HepG2 (cell line): ENCODE measurements at regions not wholly inside any gene's neighbourhood (a gene's known extent, or its start where the extent isn't known, plus 50 kb on each side); places are given as distances from the start of the nearest gene placed in this dataset.

ENCODE experiments used
- ATAC-seq: fragments of 200-7000 bp; cut with Tn5 transposase; 3 replicates; pipeline ENCODE4 v1.9.1; 2020; ENCODE audit warnings: mild to moderate bottlenecking, moderate library complexity
- BruUV-seq: library from RNA; stranded (reverse); fragments of 400-500 nt; replicated peaks from 2 replicates; lab custom pipeline; 2021; lab: Mats Ljungman, UMichigan
- CTCF ChIA-PET: fragments of 300-600 bp; formaldehyde crosslinking; extraction: SDS; loops from one replicate; lab custom pipeline; 2021; ENCODE audit warnings: low total read pairs, inconsistent platforms, low intra/inter-chr PET ratio; lab: Yijun Ruan, JAX
- POLR2A ChIA-PET: fragments of 350-600 bp; sonication (Branson Sonifier 250); formaldehyde crosslinking; loops from one replicate; lab custom pipeline; 2020; ENCODE audit warnings: antibody characterized with exemption, inconsistent platforms; lab: Yijun Ruan, JAX
- DNase-seq: peaks from one replicate; pipeline ENCODE4 v3.0.0-alpha.2; 2015; ENCODE audit warnings: low spot score
- FAIRE-seq: peaks from 3 replicates; lab custom pipeline; 2011; peaks lifted over from hg19 to GRCh38; lab: Jason Lieb, UNC
- H2AFZ ChIP-seq: one replicate; pipeline ENCODE4 v1.6.1; 2011; ENCODE audit warnings: low read length, inconsistent platforms
- H3K27ac ChIP-seq: fragments of 300-600 bp; 3 replicates; pipeline ENCODE4 v1.8.0; 2011; ENCODE audit warnings: mixed run types, mild to moderate bottlenecking, mixed read lengths, low read length, inconsistent platforms; ENCODE audit not compliant: insufficient read depth; ENCODE audit errors: extremely low read length
- H3K27me3 ChIP-seq, 2 experiments: fragments of 200-600 bp in 1 of 2; 2 replicates in 1 of 2; 3 replicates in 1 of 2; pipeline versions ENCODE4 v1.6.0 to v1.8.0; 2011; ENCODE audit warnings: low read length in 2 of 2, mild to moderate bottlenecking in 2 of 2, moderate library complexity in 2 of 2, inconsistent platforms in 1 of 2; ENCODE audit not compliant: insufficient read depth in 2 of 2, control insufficient read depth in 1 of 2
- H3K36me3 ChIP-seq, 2 experiments: fragments of 200-600 bp in 1 of 2; replicated peaks in 1 of 2; 2 replicates in 1 of 2; 3 replicates in 1 of 2; pipeline versions ENCODE4 v1.5.1 to v1.8.0; 2011; ENCODE audit warnings: low read length in 2 of 2, inconsistent platforms in 1 of 2; ENCODE audit not compliant: insufficient read depth in 2 of 2, control insufficient read depth in 1 of 2
- H3K4me1 ChIP-seq: 2 replicates; pipeline ENCODE4 v1.5.1; 2012; ENCODE audit warnings: low read length, inconsistent platforms; ENCODE audit not compliant: insufficient read depth
- H3K4me2 ChIP-seq: 2 replicates; pipeline ENCODE4 v1.6.0; 2011; ENCODE audit warnings: low read depth, low read length, inconsistent platforms
- H3K4me3 ChIP-seq, 3 experiments: fragments of 200-600 bp in 1 of 3; sonication (generic), shearing (Covaris generic) in 1 of 3; replicated peaks in 1 of 3; 2 replicates each; pipeline ENCODE4 v1.5.1; 2011 to 2016; ENCODE audit warnings: low read length in 3 of 3, inconsistent platforms in 2 of 3, low read depth in 2 of 3, mild to moderate bottlenecking in 2 of 3, control low read depth in 1 of 3, mixed read lengths in 1 of 3; ENCODE audit not compliant: insufficient read depth in 1 of 3
- H3K79me2 ChIP-seq: one replicate; pipeline ENCODE4 v1.6.1; 2011; ENCODE audit warnings: low read length, inconsistent platforms; ENCODE audit not compliant: insufficient read depth
- H3K9ac ChIP-seq: 2 replicates; pipeline ENCODE4 v1.6.0; 2011; ENCODE audit warnings: mild to moderate bottlenecking, low read depth, low read length, inconsistent platforms; ENCODE audit not compliant: insufficient read depth
- H3K9me3 ChIP-seq: 2 replicates; pipeline ENCODE4 v1.5.1; 2012; ENCODE audit warnings: mild to moderate bottlenecking, low read length
- H4K20me1 ChIP-seq: 2 replicates; pipeline ENCODE4 v1.6.0; 2011; ENCODE audit warnings: inconsistent platforms, mild to moderate bottlenecking, low read length, moderate library complexity; ENCODE audit not compliant: insufficient read depth
- WGBS: methylation state at CpG from one replicate; pipeline ENCODE4 v1.1.6; 2017; ENCODE audit warnings: low lambda C conversion rate; 5-methylcytosine and 5-hydroxymethylcytosine counted together
- in situ Hi-C: cut with HindIII; loops from 2 replicates; pipeline ENCODE4 v1.10.0; 2017; ENCODE audit warnings: low pct_unique_long_range_greater_than_20kb; ENCODE audit not compliant: extremely low pct_ligation_motif_present
- intact Hi-C: fragments of 100-400 bp; cut with micrococcal nuclease; formaldehyde crosslinking; loops from one replicate; pipeline ENCODE4 v1.10.0; 2022; ENCODE audit not compliant: unreplicated experiment
- TF ChIP-seq, protein P1 (sequence below): sonication (generic); formaldehyde crosslinking; IDR thresholded peaks from 2 replicates; pipeline ENCODE4 v1.4.0; 2020; ENCODE audit warnings: missing genetic modification reagents, borderline replicate concordance
- TF ChIP-seq, protein P2 (sequence below), 2 experiments: fragments of 450-650 bp in 1 of 2; sonication (generic) in 1 of 2; formaldehyde crosslinking in 1 of 2; IDR thresholded peaks; 2 replicates each; pipeline versions ENCODE4 v1.6.1 to v1.8.0; 2016 to 2022; ENCODE audit warnings: antibody characterized with exemption in 1 of 2, mild to moderate bottlenecking in 1 of 2, missing genetic modification reagents in 1 of 2

DNA sequence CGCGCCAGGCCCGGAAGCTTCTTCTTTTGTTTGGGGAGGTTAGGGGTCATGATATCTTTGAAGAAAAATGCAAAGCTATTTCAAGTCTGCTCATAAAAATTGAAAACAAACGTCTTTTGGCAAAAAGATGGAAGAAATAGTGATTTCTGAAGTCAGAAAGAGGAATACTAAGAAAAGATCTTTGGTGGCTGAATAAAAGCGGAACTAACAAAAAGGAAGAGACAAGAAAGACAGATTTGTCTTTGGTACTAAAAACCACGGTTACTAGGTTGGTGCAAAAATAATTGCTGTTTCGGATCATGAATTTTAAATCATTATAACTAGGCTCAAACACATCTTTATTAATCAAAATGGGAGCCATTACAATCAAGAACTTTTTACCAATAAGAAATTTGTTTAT, 164.6 kb upstream of the TRIB2 start:
- DNase-seq = no peak
- H3K27me3 ChIP-seq = no peaks in the 10 kb centered on the region
- H4K20me1 ChIP-seq = no peaks in the 10 kb centered on the region
- intact Hi-C loops (no loop called here), in situ Hi-C loops (no loop called here)
- H3K9me3 ChIP-seq = no peaks in the 10 kb centered on the region
- BruUV-seq = no TSS peak
- ChIA-PET POLR2A (no interaction called here), CTCF (no interaction called here)
- H3K4me3 ChIP-seq = no peak overlapping the region
- no peak overlapping the region for H3K4me2 ChIP-seq
- H3K79me2 ChIP-seq = no peaks in the 10 kb centered on the region
- no peak overlapping the region for H3K9ac ChIP-seq
- H3K4me1 ChIP-seq = no peaks in the 10 kb centered on the region
- no peak overlapping the region for H2AFZ ChIP-seq
- TF ChIP-seq, protein P1, sequence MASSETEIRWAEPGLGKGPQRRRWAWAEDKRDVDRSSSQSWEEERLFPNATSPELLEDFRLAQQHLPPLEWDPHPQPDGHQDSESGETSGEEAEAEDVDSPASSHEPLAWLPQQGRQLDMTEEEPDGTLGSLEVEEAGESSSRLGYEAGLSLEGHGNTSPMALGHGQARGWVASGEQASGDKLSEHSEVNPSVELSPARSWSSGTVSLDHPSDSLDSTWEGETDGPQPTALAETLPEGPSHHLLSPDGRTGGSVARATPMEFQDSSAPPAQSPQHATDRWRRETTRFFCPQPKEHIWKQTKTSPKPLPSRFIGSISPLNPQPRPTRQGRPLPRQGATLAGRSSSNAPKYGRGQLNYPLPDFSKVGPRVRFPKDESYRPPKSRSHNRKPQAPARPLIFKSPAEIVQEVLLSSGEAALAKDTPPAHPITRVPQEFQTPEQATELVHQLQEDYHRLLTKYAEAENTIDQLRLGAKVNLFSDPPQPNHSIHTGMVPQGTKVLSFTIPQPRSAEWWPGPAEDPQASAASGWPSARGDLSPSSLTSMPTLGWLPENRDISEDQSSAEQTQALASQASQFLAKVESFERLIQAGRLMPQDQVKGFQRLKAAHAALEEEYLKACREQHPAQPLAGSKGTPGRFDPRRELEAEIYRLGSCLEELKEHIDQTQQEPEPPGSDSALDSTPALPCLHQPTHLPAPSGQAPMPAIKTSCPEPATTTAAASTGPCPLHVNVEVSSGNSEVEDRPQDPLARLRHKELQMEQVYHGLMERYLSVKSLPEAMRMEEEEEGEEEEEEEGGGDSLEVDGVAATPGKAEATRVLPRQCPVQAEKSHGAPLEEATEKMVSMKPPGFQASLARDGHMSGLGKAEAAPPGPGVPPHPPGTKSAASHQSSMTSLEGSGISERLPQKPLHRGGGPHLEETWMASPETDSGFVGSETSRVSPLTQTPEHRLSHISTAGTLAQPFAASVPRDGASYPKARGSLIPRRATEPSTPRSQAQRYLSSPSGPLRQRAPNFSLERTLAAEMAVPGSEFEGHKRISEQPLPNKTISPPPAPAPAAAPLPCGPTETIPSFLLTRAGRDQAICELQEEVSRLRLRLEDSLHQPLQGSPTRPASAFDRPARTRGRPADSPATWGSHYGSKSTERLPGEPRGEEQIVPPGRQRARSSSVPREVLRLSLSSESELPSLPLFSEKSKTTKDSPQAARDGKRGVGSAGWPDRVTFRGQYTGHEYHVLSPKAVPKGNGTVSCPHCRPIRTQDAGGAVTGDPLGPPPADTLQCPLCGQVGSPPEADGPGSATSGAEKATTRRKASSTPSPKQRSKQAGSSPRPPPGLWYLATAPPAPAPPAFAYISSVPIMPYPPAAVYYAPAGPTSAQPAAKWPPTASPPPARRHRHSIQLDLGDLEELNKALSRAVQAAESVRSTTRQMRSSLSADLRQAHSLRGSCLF (CRISPR knock-in tag) = no peak
- TF ChIP-seq, protein P2, sequence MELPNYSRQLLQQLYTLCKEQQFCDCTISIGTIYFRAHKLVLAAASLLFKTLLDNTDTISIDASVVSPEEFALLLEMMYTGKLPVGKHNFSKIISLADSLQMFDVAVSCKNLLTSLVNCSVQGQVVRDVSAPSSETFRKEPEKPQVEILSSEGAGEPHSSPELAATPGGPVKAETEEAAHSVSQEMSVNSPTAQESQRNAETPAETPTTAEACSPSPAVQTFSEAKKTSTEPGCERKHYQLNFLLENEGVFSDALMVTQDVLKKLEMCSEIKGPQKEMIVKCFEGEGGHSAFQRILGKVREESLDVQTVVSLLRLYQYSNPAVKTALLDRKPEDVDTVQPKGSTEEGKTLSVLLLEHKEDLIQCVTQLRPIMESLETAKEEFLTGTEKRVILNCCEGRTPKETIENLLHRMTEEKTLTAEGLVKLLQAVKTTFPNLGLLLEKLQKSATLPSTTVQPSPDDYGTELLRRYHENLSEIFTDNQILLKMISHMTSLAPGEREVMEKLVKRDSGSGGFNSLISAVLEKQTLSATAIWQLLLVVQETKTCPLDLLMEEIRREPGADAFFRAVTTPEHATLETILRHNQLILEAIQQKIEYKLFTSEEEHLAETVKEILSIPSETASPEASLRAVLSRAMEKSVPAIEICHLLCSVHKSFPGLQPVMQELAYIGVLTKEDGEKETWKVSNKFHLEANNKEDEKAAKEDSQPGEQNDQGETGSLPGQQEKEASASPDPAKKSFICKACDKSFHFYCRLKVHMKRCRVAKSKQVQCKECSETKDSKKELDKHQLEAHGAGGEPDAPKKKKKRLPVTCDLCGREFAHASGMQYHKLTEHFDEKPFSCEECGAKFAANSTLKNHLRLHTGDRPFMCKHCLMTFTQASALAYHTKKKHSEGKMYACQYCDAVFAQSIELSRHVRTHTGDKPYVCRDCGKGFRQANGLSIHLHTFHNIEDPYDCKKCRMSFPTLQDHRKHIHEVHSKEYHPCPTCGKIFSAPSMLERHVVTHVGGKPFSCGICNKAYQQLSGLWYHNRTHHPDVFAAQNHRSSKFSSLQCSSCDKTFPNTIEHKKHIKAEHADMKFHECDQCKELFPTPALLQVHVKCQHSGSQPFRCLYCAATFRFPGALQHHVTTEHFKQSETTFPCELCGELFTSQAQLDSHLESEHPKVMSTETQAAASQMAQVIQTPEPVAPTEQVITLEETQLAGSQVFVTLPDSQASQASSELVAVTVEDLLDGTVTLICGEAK (IDR thresholded peaks at IDR 0.05) = peak; percentile 27; the same call in 1 of the 2 replicates
- TF ChIP-seq, protein P2 (CRISPR knock-in tag; IDR thresholded peaks at IDR 0.05) = no peak
- TF ChIP-seq, all 625 proteins: peak for 1
- no peak for ATAC-seq
- Histone ChIP-seq H3K36me3 (no peaks in the 10 kb centered on the region), H3K27ac (no peak overlapping the region)
- 62% methylated on average over 7 of the region's 7 CpGs for WGBS
- no peak for FAIRE-seq
